NCI-H748 treated with DMSO at 0.1 percent for 48 hours (cell line): ENCODE measurements at regions not wholly inside any gene's neighbourhood (a gene's known extent, or its start where the extent isn't known, plus 50 kb on each side); places are given as distances from the start of the nearest gene placed in this dataset.

Experiments
- DNase-seq: peaks from one replicate; lab custom pipeline; 2025; lab: John Stamatoyannopoulos, UW

DNA sequence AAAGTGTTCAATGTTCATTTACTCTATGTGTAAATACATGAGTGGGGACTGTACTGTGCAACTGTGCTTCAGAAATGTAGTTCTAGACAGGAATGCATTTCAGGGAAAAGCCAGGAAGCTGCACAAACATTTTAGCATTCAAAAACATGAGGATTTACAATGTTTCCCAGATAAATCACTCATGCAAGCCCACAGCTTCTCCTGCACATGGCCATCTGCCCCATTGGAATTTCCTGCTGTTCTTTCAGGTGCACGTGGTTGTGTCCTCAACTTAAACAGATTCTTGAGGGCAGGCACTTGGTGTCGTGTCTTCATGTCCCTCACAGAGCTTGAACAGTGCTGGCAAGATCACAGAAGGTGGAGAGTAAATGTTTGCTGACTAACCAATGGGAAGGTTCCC lies 101.5 kb downstream of the UNC5CL start:
- DNase-seq: no peak

DNA sequence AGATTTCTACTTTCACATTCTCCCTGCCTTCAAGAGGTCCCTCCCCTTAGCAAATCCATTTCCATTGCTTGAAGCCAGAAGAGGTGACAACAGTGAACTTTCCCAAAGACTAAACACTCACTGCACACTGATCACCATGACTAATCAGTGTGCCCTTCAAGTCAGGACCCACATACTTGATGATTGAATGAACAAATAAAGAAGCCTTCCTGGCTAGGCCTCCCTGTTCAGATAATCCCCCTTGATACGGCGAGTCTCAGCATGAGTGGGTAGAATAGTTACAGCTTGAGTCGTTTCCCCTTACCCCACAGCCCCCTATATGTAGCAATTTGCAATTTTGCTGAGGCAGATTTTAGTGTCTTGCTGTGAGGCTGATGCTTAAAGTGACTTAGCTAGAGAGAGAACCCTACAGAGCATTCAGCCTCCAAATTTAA lies 102.2 kb downstream of the UNC5CL start:
- no peak for DNase-seq

DNA sequence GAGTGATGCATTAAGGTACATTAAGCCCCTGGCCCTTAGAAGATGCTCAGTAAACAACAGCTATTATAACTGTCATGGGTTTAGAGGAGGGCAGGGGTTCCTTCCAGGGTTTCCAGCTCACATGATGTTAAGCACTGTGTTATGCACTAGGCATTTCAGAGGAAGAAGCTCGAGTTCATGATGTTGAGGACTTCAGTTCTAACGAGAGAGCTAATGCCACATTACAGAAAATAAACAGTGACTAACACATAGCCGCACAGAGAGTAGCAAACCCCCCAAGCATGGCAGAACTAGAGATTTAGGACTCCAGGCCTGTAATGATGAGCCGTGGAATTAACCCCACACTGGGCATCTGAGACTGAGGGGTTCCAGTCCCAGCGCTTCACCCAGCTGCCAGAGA lies 105.2 kb downstream of the UNC5CL start:
- DNase-seq: no peak

DNA sequence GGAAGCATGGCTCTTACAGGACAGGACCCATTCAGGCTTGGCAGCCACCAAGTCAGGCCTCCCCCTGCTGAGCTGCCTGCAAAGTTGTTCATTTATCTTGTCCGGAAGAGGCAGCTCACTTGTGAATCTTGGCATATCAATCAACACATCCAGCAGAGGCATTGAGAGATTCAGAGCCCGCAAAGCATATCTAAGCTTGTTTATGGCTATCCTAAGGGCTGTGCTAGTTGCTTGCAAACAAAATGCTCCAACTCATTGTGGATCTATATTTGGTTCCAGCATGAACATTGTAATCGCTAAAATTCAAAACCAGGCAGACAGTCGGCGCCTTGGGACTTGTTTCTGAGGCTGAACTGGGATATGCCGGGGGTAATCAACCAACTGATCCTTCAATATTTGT lies 106.1 kb downstream of the UNC5CL start:
- DNase-seq: no peak

DNA sequence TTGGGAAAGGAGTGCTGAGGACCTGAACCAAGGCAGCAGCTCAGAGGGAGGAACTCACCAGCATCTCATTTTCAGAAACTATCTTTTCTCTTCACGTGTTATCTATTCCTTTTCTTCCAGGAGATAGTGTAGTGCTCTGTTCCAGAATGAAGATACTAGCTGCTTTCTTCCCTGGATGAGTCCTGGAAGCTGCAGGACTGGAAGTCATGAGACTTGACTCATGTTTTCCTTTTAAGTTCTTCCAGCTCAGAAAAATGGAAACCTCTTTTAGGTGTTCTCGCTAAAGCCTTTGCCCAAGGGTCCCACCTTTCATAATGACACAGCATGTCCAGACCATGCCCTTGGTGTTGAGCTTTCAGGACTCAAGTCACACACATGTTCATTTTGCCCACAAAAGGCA lies 106.7 kb downstream of the UNC5CL start:
- no peak for DNase-seq

DNA sequence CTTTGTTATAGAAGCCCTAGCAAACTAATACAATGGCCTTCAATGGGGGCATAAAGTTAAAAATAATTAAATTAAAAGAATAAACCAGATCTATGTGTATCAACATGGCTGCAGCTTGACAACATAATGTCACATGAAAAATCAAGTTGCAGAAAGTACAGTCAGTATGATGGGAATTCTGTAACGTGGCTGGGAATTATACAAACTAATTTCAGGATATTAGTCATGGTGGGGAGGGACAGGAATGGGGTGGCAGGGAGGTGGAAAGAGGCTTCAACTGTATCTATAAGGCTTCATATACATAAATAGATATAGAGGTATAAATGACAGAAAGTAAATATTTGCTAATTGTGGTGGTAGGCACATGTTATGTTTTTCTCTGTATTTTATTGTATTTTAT lies 107.1 kb downstream of the UNC5CL start:
- DNase-seq: no peak

DNA sequence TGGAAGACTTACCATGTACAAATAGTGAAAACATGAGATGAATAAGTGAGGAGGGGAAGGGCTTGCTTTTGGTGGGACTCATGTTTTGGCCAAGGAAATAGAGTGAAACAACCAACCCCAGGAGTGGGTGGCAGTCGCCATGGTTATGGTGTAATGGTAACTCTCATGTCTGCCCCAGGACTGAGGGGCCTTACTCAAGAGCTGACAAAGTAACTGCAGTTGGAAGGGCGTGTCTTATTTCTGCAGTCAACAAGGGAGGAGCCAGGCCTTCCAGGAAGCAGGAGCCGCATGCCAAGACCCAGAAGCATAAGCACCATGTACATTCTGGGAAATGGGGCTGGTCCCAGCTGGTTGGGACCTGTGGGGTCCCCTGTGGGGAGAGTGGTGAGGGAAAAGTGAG lies 108.5 kb downstream of the UNC5CL start:
- DNase-seq: no peak

DNA sequence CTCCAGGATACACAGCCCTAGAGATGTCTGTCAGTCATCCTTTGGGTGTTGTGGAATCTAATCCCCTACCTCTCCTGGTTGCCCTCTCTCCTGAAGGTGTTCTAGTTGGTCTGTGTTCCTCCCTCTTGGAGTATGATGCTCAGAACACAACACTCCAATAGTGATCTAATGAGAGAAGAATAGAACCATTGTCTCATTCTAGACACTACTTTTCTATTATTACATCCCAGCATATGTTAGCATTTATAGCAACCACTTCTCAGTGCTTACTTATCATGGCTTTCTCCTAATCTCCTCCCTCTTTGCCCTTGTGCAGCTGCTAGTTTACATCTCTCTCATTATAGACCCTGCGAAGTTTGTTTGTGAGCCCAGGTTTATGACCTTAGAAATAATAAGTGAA lies 109.0 kb downstream of the UNC5CL start:
- DNase-seq: no peak

DNA sequence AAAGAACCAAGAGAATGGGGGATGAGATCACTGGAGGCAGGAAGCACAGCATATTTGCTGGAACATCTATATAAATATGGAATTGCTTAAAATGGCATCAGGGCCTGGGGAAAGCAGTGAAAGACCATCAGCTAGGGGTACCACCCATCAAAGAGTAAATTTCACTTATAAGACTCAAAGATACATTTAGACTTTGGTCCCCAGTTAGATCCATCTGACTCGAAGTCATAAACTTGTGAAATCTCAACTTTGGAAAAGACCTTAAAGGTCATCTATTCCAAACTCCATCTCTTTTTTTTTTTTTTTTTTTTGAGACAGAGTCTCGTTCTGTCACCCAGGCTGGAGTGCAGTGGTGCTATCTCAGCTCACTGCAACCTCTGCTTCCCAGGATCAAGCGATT lies 109.8 kb downstream of the UNC5CL start:
- DNase-seq: no peak

DNA sequence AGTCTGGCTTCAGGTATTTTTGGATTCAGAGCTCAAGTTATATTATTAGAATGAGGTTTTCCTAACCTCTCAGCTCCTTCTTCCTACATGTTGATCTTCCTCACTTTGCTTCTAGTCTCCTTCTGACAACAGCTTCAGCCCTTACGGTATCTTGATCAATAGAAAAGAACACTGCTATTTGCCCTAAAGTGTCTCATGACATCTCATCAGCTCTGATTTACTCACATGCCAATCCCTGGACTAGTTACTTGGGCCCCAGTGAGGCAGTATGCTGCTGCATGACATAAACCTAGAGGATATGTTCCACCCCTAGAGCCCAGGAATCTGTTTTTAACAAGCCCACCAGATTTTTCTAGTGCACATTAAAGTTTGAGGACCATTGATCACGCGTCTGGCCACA lies 110.3 kb downstream of the UNC5CL start:
- DNase-seq: no peak

DNA sequence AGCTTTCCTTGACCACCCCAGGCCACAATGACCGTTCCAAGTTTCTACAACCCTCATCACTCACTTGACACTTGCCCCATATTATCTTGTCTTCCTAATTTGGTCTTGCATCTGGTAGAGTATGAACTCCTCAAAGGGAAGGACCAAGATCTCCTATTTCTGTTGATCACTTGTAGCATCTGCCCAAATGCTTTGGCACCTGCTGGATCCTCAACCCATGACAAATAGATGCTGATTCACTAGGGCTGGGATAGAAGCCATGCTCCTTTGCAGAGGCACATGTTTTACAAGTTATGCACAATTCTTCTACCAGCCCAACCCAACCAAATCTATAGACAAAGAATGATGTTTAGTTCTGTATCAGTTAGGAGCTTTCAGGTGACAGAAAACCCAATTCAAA lies 110.7 kb downstream of the UNC5CL start:
- DNase-seq: no peak

DNA sequence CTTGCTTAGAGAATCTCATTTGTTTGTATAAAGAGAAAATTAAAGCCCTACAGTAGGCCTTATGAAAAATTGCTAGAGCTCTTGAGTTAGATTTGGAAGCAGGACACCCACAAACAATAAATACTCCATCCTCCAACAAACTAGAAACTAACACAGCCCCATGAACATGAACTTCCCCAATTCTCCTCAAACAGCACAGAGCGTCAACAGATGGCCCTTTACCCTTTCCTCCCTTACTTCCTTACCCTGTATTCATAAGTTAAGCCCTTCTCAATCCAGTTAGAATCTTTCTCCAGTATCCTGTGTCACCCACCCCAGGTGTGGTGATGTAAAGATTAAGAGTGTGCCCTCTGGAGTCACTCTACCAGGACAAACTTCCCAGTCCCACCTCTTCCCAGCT lies 113.7 kb downstream of the UNC5CL start:
- DNase-seq: no peak

DNA sequence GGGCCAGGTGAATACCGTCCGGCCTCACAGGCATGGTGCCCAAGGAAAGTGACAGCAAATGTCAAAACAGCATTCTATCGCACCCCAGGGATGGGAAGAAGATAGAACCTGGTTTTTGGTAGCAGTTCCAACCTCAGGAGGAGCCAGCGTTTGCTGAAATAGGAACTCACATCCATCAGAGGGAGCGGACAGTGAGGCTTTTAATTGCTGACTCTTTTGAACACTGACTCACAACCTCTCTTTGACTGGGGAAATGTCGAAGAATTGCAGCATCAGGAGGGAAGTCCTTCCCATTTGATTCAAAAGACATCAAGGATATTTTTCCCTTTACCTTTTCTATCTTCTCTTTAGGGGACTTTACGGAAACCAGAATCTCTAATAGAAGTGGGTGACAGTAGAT lies 114.2 kb downstream of the UNC5CL start:
- DNase-seq: no peak

DNA sequence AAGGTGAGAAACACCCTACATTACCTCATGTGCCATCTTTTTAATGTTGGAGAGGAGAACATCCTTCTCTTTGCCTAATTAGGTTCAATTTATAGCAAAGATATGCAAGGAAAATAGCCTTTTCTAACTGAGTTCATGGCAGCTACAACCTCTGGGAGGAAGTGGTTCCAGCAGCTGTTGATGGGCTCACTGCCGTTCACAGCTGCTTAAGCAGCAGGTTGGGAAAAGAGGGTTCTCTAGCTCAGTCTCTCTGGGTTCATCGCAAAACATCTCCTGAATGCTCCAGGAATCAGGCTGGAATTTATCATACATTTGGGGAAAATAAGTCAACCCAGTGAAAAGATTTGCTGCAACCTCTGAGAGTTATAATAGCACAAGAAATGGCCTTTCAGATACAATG lies 115.1 kb downstream of the UNC5CL start:
- DNase-seq: no peak

DNA sequence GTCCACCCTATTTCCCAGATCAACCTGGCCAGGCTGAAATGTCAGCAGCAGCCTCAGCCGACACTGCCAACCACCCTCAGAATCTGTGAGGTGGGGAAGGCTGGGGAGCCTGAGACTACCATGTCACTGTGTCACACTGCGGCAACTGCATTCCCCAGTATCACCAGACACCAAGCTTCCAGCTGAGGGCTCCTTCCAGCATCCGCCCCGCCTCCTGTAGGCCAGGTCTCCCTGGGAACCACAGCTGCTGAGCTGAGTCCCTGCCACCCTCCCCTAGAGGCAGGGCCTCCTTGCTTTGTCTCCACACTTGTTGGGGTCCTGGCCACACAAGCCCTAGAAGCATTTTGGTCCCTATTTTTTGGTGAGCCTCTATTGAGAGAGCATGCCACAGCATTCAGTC lies 115.7 kb downstream of the UNC5CL start:
- DNase-seq: no peak

DNA sequence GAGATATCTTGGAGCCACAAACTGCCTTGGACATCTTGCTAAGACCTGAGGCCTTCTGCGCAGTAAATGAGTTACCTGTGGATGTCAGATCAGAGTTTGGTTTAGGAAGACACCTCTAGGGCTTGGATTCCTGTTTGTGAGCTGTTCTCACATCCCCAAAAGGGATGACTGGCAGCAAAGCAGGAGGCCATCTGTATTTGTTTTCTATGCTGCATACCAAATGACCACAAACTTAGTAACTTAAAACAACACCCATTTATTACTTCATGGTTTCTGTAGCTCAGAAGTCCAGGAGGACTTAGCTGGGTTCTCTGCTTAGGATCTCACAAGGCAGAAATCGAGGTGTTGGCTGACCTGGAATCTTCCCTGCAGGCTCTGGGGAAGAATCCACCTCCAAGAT lies 116.7 kb downstream of the UNC5CL start:
- no peak for DNase-seq

DNA sequence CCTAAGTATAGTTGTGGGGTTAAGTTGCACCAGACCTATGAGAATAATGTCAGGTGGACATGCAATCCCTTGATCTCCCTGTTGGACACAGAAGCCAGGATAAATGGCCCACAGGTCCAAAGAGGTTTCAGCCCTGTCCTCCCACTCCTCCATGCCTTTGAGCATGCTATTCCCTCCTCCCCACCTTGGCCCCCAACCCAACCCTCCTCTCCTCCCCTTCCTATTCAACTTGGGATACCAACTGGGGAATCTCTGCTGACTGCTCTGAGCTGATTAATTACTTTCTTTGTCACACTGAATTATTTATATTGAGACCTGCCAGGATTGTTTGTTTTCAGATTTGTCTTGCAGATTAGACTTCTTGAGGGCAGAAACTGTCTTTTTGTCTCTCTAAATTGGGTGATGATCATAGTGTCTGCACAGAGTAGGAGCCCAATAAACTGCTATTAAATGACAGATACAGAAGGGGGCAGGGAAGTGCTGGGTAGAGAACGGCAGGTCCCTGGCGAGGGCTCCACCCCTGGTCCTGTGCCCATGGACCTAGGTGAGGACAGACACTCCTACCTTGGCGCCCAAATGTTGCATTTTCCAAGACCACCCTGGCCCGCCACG lies 120.9 kb downstream of the UNC5CL start:
- no peak for DNase-seq

DNA sequence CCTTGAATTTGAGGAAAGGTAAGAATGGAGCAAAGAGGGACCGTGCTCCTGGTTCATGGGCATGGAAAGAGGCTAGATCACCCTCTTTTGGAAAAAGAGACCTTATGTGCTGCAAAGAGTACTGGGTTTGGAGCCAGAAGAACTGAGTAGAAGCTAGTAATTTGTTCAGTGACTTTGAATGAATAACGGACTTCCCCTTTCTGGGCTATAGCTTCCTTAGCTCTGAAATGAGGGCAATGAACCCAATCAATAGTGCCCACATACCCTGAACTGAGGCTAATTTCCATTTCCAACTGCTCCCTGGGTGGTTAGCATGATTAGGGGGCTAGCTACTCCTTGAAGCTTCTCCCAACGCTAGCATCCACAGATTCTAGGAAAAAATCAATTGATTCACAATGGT lies 121.4 kb downstream of the UNC5CL start:
- DNase-seq: no peak

DNA sequence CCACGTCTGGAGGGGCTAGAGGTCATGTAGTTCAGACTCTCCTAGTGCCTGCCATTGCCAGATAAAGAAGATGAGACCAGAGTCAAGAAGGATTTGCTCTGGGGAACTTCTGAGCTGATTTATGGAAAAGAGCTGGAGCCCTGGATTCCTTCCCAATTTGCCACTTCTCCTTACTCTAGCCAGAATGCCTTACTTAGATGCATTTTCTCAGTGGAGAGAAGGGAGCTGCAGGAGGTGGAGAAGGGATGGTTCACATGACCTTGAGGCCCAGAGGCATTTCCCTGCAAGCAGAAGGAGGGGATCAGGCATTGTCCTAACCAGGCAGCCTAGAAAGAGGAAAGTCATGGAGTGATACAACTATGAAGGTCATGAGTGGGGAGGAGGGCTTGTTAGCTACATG lies 122.2 kb downstream of the UNC5CL start:
- no peak for DNase-seq

DNA sequence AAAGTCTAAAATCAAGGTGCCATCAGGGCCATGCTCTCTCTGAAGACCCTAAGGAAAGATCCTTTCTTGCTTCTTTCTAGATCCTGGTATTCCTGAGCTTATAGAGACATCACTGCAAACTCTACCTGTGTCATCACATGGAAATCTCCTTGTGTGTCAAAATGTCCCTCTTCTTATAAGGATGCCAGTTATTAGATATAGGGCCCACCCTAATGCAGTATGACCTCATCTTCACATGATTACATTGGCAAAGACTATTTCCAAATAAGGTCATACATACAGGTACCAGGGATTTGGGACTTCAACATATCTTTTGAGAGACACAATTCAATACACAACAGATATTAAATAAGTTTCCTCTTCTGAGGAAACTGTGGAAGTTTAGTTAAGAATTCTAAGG lies 123.9 kb downstream of the UNC5CL start:
- DNase-seq: no peak

DNA sequence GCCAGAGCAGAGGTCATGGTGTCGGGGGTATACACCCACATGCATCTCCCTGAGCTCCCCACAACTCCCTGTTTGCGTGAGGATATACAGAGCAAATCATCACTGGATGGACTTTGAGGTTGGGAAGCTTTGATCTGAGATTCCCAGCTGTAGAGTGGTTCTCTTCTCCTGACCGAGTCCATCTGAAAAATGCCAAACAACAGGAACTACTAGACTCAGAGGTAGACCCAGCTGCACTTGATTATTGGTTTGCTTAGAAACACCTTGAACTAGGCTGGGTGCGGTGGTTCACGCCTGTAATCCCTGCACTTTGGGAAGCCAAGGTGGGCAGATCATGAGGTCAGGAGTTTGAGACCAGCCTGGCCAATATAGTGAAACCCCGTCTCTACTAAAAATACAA lies 125.0 kb downstream of the UNC5CL start:
- no peak for DNase-seq

DNA sequence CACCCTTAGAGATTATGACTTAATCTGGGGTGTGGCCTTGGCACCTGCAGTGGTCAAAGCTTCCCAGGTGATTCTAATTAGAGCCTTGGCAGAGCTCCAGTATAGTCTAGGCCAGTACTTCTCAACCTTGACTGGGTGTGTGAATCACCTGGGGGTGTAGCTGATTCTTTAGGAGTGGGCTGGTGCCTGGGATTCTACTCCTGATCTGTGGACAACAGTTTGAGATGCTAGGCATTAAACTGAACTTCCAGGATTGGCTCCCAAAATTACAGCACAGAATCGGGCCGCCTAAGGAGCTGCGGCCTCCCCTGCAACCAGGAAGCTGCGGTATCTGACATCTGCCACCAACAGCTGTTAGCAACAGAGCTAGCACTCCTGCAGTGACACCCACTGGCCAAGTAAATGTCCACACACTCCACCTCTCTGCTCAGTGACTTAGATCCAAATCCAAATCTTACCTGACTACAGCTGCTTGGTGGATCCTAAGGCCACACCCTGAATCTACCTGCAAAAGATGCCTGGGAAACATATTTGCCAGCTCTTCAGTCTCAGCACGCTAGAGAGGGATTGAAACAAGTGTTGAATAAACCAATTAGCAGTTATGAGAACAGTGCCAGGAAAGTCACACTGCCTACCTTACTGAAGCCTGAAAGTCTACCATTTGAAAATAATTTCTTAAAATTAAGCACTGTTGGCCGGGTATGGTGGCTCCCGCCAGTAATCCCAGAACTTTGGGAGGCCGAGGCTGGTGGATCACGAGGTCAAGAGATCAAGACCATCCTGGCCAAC lies 126.7 kb downstream of the UNC5CL start:
- peak; percentile 94 for DNase-seq

DNA sequence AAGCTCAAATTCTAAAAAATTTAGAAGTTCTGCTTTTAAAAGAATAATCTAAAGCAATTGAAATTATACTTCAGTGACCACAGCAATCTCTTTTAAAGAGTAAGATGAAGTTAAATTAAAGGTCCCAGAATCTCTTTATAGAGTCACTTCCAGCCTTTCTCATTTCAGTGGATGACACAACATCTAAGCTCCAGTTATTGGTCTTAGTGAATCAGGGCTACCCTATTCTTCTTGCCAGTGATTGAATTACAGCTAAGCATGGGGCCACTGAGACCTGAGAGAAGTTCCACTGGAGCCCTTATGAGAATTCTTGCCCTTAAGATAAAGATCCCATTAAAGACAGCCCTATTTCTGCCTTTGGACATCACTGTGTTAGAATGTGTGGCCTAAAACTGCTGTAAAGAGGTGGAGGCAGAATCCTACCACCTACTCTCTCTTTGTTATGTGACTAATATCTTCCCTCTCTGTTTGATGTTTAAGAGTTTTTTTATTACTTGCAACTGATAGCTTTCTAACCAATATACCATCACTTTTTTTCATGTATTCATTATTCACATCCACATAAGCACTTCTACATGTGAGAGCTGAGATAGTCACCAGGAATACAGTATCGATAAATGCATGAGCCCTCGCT lies 128.6 kb downstream of the UNC5CL start:
- DNase-seq: no peak

DNA sequence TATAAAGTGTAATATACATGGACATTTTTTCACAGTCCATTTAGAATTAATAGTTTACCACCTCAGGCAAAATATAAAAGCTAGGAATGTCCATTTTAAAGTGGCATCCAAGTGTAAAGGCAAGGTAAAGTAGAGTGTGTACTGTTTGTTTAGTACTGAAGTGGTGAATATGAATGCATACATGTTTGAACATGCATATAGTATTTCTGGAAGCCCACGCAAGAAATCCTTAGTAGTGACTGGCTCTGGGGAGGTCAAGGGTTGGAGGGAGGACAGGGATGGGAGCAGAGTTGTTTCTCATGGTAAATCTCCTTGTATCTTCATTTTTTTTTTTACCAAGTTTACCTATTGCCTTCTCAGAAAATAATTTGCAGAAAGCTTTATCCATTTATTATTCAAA lies 129.2 kb downstream of the UNC5CL start:
- DNase-seq: no peak
